ENCODE measurements at regions not wholly inside any gene's neighbourhood (a gene's known extent, or its start where the extent isn't known, plus 50 kb on each side); places are given as distances from the start of the nearest gene placed in this dataset.

- Histone ChIP-seq H3K27me3 (ENCODE audit: insufficient read depth in 3 of 3, low read length in 2 of 3) (no peaks in the 10 kb centered on the region), H3K27ac (no peak overlapping the region), H3K4me1 (no peaks in the 10 kb centered on the region), H3K4me3 (no peak overlapping the region), H3K9me3 (no peaks in the 10 kb centered on the region), H3K36me3 (ENCODE audit: insufficient read depth in 1 of 2, low read depth in 1 of 2) (no peaks in the 10 kb centered on the region)
- ATAC-seq (no peak), DNase-seq (no peak)
- WGBS, 3 donors, result 91 to 94% (median 91%) methylated on average over 3 of the region's 3 CpGs
- intact Hi-C loops (cut with DNase I), result no loop called here
- TF ChIP-seq CTCF (IDR thresholded peaks at IDR 0.05), result no peak
Measured at GRCh38 chr6:14786455-14786854, 459.4 kb upstream of the JARID2 start.

GRCh38 chr6:14787250-14787649 is 458.6 kb upstream of the JARID2 start:
- H3K4me1 ChIP-seq, result no peaks in the 10 kb centered on the region
- DNase-seq, result no peak
- no peaks in the 10 kb centered on the region for H3K36me3 ChIP-seq (ENCODE audit: insufficient read depth in 1 of 2, low read depth in 1 of 2)
- intact Hi-C loops (cut with DNase I), result no loop called here
- no peak overlapping the region for H3K27ac ChIP-seq
- no peaks in the 10 kb centered on the region for H3K9me3 ChIP-seq
- H3K4me3 ChIP-seq, result no peak overlapping the region
- 96 to 100% (median 96%) methylated on average over 2 of the region's 2 CpGs for WGBS, 3 donors
- ATAC-seq, result no peak
- TF ChIP-seq CTCF (IDR thresholded peaks at IDR 0.05), result no peak
- H3K27me3 ChIP-seq (ENCODE audit: insufficient read depth in 3 of 3, low read length in 2 of 3), result no peaks in the 10 kb centered on the region

GRCh38 chr6:14787677-14788076 is 458.2 kb upstream of the JARID2 start:
- Histone ChIP-seq H3K27me3 (ENCODE audit: insufficient read depth in 3 of 3, low read length in 2 of 3) (no peaks in the 10 kb centered on the region), H3K36me3 (ENCODE audit: insufficient read depth in 1 of 2, low read depth in 1 of 2) (no peaks in the 10 kb centered on the region), H3K27ac (no peak overlapping the region), H3K4me3 (no peak overlapping the region), H3K4me1 (no peaks in the 10 kb centered on the region), H3K9me3 (no peaks in the 10 kb centered on the region)
- ATAC-seq, result no peak
- intact Hi-C loops (cut with DNase I), result no loop called here
- 89 to 99% (median 93%) methylated on average over 2 of the region's 2 CpGs for WGBS, 3 donors
- no peak for DNase-seq
- no peak for TF ChIP-seq CTCF (IDR thresholded peaks at IDR 0.05)

GRCh38 chr6:14789996-14790395 is 455.9 kb upstream of the JARID2 start:
- no peak for ATAC-seq
- H3K4me3 ChIP-seq, result no peak overlapping the region
- H3K27ac ChIP-seq, result no peak overlapping the region
- no peaks in the 10 kb centered on the region for H3K4me1 ChIP-seq
- H3K9me3 ChIP-seq, result no peaks in the 10 kb centered on the region
- WGBS, 3 donors, result 87 to 94% (median 90%) methylated on average over 4 of the region's 4 CpGs
- no peak for TF ChIP-seq CTCF (IDR thresholded peaks at IDR 0.05)
- no peaks in the 10 kb centered on the region for H3K27me3 ChIP-seq (ENCODE audit: insufficient read depth in 3 of 3, low read length in 2 of 3)
- no peaks in the 10 kb centered on the region for H3K36me3 ChIP-seq (ENCODE audit: insufficient read depth in 1 of 2, low read depth in 1 of 2)
- DNase-seq, result no peak
- intact Hi-C loops (cut with DNase I), result no loop called here

- Histone ChIP-seq H3K27ac (no peak overlapping the region), H3K36me3 (ENCODE audit: insufficient read depth in 1 of 2, low read depth in 1 of 2) (no peaks in the 10 kb centered on the region), H3K9me3 (no peaks in the 10 kb centered on the region), H3K4me1 (no peaks in the 10 kb centered on the region), H3K4me3 (no peak overlapping the region), H3K27me3 (ENCODE audit: insufficient read depth in 3 of 3, low read length in 2 of 3) (no peaks in the 10 kb centered on the region)
- ATAC-seq (no peak), DNase-seq (no peak)
- no peak for TF ChIP-seq CTCF (IDR thresholded peaks at IDR 0.05)
- intact Hi-C loops (cut with DNase I), result no loop called here
- 18 to 36% (median 25%) methylated on average over 1 of the region's 1 CpG for WGBS, 3 donors
Measured at GRCh38 chr6:14790976-14791375, 454.9 kb upstream of the JARID2 start.
